Activated CD4-positive, alpha-beta T cell treated with anti-CD3 and anti-CD28 coated beads for 24 hours (primary cell): ENCODE measurements at regions not wholly inside any gene's neighbourhood (a gene's known extent, or its start where the extent isn't known, plus 50 kb on each side); places are given as distances from the start of the nearest gene placed in this dataset.
"Not testable (repeated sequence)": the region's sequence is repeated elsewhere in the genome, so short reads cannot be mapped to it uniquely, and the experiment has no call there.

ENCODE experiments used
- DNase-seq, 2 donors: peaks; one replicate each; pipeline ENCODE4 v3.0.0-alpha.2; 2020; ENCODE audit warnings: low read depth in 2 of 2

DNA sequence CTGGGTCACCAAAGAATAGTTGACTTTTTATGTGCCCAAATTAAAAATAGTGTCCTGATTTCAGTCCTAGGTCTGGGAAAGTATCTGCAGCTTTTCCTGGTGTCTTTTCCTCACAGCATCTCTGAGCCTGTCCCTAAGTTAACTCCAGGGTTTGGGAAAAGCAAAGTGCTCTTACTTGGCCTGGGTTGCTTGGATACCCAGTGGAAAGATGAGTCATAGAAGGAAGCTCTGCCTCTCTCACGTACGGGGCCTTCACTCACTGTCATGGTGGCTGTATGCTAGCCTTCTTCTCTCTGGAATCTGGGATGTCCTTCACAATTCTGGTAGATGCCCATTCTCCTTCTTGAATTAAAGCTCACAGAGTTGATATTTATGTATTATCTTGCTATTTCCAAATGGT lies 607.3 kb downstream of the ANKRD50 start:
- no peak for DNase-seq

DNA sequence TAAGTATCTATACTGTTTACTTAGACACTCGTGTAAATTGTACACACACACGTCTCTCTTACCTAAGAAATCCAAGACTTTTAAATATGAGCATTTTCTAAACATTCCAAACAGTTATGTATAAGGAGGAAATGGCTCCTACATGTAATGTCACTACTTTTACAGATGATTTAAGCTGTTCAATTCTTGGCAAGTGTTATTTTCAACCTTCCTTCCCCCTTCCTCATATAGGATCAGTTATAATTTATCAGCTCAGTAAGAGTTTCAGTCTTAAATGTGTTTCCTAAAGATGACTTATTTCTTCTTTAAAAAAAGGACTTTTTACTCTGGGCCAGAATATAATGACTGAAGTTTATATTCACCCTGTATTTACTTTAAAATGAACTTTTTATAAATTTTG lies 601.1 kb downstream of the ANKRD50 start:
- no peak for DNase-seq

DNA sequence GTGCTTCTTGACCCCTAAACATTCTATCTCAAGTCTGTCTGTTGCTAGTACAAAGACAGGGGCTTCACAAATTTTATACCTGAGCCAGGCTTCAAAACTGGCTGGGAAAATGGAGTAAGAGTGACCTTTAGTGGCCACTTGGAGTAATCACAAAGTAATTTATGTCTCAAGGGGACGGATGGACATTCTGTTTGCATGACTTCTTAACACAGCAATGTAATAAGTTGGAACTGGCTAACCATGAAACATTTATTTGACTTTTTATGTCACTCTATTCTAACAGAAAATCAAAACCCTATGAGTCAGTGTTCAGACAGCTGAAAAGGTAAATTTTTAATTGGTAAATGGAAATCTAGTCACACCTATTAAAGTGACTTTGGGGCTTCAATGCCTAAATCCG lies 600.6 kb downstream of the ANKRD50 start:
- DNase-seq: no peak

GRCh38 chr4:124118061-124118460 lies 594.5 kb downstream of the ANKRD50 start:
- no peak for DNase-seq

GRCh38 chr4:124121461-124121971 lies 591.0 kb downstream of the ANKRD50 start:
- DNase-seq: no peak

DNA sequence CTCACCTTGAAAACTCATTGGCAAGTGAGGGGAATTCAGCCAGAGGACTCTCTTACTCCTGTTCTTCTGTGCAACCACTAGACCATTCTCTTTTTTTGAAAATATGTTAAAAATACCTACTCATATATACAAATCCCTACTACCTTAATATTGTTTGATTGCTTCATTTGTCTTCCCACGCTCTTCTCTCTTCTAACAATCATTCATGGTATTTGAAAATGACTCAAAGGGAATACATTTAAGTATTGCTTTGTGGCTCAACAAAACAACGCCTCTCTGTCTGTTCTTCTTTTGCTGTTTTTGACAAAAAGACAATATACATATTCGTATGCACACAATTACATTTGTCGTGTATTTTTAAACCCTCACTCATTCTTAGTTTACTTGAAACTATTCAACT lies 589.4 kb downstream of the ANKRD50 start:
- no peak for DNase-seq

DNA sequence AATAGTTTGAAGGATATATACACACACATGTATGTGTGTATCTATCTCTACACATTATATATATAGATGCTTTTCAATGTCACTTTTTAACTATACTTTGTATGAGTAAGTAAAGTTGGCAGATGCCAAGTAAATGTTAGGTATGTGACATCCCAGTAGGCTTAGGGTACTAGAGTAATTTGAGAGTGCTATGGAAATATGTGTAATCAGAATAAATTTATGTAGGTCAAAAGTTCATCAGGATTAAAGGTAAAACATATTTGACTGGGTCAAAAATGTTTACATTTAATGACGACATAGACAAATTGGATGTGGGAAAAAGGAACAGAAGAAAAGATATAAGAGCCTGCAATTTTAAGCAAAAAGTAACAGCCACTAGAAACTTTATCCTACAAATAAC lies 588.8 kb downstream of the ANKRD50 start:
- DNase-seq: no peak

- not testable (repeated sequence) for DNase-seq
Measured at GRCh38 chr4:124131324-124131723, 581.2 kb downstream of the ANKRD50 start.

DNA sequence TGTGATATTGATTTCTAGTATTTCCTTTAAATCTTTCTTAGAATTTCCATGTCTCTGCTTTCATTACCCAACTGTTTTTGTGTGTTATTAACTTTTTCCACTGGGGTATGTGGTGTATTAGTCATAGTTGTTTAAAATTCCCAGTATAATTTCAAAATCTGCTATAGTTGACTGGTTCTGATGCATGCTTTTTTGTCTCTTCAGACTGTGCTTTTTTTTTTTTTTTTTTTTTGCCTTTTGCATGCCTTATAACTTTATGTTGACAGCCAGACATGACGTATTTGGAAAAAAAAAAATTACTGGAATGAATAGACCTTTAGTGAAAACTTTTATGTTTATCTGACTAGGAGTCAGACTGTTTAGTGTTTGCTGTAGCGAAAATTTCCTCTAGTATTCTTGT lies 580.4 kb downstream of the ANKRD50 start:
- DNase-seq: no peak

DNA sequence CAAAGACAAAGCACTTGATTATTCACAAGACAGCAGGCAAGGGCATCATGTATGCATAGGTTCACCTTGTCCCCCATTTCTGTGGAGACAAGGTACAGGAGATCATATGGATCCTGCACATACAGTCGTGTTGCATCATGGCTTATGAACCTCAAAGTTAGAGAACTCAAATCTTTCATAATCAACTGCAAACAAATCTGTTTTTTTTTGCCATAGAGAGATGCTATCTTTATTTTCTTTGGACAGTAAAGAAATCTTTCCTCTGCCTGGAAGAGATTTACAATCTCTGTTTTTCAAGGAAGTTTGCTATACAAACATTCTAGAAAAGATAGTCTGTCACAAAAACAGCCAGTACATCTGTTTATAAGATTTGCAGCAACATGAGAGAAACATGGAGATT lies 578.8 kb downstream of the ANKRD50 start:
- DNase-seq: no peak

DNA sequence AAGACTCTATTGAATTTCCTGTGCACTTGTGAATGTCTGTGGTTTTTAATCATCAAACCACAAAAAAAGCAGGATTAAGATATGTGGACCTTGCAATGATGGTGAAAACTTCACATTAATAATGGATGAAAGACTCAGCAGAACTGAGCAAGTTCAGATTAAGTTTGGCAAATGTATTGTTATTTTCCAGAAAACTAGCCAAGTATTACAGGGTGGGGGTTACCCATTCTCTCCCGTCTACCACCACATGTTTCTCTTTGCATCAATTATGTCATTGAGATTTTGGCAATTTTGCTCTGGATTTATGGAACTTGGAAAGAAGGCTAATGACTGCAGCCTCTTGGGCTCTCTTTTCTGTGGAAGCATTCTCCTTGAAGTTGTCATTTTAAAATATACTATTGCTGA lies 577.1 kb downstream of the ANKRD50 start:
- no peak for DNase-seq

- DNase-seq: no peak
Measured at GRCh38 chr4:124139044-124139443, 573.5 kb downstream of the ANKRD50 start.

- no peak for DNase-seq
Measured at GRCh38 chr4:124143632-124144031, 568.9 kb downstream of the ANKRD50 start.

GRCh38 chr4:124144238-124144654 lies 568.3 kb downstream of the ANKRD50 start:
- DNase-seq: no peak

DNA sequence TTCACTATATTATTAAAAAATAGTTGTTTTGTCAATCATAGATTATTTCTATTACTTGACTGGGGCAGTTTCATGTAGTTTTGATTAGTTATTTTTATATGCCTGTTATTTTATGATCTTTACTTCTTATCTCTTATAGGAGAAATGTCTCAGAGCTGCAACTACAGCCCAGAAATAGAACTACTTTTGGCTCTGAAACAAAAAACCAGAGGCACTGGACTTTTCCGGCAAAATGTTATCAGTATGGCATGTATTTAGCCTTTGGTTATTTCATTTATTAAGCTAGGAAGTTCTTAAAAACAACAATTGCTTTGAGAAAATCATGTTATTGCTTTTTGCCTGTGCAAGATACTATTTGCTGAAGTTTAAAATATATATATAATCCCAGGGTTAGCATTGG lies 566.5 kb downstream of the ANKRD50 start:
- DNase-seq: no peak

DNA sequence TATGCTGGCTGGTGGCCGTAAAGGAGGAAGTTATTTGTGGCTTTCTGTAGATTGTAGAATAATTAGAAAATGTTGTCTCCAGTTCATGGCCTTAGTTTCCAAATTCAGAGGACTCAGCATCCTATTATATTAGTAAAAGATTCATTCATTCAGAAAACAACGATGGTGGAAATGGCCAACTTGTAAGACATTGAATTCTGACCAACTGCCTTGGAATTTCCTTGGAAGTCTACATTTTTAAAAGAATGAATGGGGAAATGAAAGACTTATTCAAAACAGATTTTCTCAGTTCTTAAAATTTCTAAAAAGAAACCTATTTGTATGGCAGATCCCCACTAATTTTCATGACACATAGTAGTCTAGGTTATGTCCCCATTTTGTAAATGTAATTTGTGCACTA lies 561.5 kb downstream of the ANKRD50 start:
- no peak for DNase-seq

DNA sequence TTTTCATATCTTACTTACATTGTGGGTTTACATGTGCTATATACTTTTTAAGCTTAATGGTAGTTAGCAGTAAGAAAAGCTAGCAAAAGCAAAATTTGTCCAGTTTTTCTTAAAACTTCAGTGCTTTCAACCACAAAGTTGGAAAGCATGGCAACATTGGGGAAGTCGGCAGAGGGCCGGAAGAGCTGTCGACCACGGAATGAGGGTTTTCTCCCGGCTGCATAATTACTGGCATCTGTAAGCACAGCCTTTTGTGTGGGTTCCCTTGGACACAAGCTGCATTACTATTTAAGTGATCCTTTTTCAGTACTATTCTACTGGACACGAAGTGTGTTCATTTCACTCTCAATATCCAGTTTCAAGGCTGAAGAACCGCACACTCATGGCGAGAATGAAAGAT lies 560.4 kb downstream of the ANKRD50 start:
- DNase-seq: no peak

DNA sequence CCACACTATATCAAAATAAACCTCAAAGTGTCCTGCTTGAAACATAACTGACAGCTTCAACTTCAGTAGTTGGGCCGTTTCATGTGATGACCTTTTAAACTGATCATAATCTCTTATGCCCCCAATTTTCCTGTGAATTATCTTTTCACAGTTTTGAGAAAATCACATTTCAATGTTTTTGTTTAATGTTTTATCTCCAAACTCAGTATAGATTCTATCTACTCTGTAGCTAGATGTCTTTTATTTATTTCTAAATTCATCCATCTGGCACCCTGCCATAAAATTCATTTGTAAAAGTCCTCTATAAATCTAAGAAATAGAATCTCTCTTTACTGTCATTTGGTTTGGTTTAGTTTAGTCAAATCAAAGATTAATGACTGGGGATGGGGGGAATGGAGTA lies 557.3 kb downstream of the ANKRD50 start:
- no peak for DNase-seq

- no peak for DNase-seq
Measured at GRCh38 chr4:124157396-124158083, 555.0 kb downstream of the ANKRD50 start.

GRCh38 chr4:124163401-124163800 lies 549.1 kb downstream of the ANKRD50 start:
- no peak for DNase-seq

DNA sequence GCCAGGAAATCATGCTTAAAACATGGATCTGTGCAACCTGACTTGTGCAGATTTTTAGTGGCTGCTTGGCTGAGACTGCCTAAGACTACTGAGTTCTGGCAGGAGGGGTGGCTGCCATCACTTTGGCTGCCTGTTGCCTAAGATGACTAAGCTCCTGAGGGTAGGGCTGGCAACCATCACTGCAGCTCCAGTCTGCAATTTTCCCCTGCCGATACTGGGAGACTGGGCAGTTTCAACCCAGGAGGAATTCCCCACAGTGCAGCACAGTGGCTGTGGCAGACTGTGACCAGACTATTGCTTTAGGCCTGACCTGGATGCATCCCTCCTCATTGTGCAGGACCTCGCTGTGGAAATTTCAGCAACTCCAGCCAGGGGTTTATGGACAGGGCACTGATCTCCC lies 544.9 kb downstream of the ANKRD50 start:
- no peak for DNase-seq

DNA sequence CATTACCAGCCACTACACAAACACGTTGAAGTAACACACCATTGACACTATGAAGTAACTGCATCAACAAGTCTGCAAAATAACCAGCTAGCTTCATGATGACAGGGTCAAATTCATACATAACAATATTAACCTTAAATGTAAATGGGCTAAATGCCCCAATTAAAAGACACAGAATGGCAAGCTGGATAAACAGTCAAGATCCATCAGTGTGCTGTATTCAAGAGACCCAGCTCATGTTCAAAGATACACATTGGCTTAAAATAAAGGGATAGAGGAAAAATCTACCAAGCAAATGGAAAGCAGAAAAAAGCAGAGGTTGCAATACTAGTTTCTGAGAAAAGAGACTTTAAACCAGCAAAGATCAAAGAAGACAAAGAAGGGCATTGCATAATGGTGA lies 543.0 kb downstream of the ANKRD50 start:
- DNase-seq: not testable (repeated sequence)

DNA sequence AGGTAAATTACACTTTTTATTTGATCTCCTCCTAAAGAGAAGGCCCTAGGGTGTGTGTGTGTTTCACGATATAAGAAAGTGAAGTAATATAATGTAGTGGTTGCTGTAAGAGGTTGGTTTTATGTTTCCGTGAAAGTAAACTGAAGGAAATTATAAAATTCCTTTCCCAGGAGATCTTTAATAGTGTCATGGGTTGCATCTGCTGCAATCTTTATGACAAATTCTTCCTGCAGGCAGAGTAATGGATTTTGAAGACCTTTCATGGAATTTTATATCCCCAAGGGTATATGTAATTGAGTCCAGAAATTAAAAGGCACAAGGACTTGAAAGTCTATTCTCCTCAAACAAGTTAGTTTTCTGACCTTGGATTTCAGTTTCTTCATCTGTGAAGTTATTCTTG lies 538.6 kb downstream of the ANKRD50 start:
- DNase-seq: no peak
